GM12878 (cell line): ENCODE measurements at regions not wholly inside any gene's neighbourhood (a gene's known extent, or its start where the extent isn't known, plus 50 kb on each side); places are given as distances from the start of the nearest gene placed in this dataset.
"Not testable (repeated sequence)": the region's sequence is repeated elsewhere in the genome, so short reads cannot be mapped to it uniquely, and the experiment has no call there.

ENCODE experiments used
- CHD2 ChIP-seq: IDR thresholded peaks from 2 replicates; pipeline ENCODE4 v1.6.1; 2011; ENCODE audit warnings: low read depth, low read length, improper control_type of control experiment, borderline replicate concordance
- CTCF ChIP-seq, 3 experiments: IDR thresholded peaks in 2 of 3; conservative IDR thresholded peaks in 1 of 3; 2 replicates each; pipeline ENCODE4 v1.5.1; 2011; ENCODE audit warnings: low read depth in 3 of 3, low read length in 3 of 3, mild to moderate bottlenecking in 3 of 3, control low read depth in 2 of 3, moderate library complexity in 2 of 3, inconsistent platforms in 1 of 3, mixed read lengths in 1 of 3; ENCODE audit not compliant: control insufficient read depth in 2 of 3, insufficient read depth in 1 of 3; ENCODE audit errors: extremely low read depth in 1 of 3
- EP300 ChIP-seq, 2 experiments: fragments of 150-350 bp in 1 of 2; IDR thresholded peaks; 2 replicates each; pipeline ENCODE4 v1.6.1; 2011 to 2012; ENCODE audit warnings: low read depth in 2 of 2, low read length in 2 of 2, borderline replicate concordance in 1 of 2, improper control_type of control experiment in 1 of 2, inconsistent platforms in 1 of 2; ENCODE audit not compliant: control insufficient read depth in 1 of 2
- ESRRA ChIP-seq: IDR thresholded peaks from 2 replicates; pipeline ENCODE4 v1.6.1; 2012; ENCODE audit warnings: mild to moderate bottlenecking, low read length, improper control_type of control experiment
- FOS ChIP-seq: IDR thresholded peaks from 3 replicates; pipeline ENCODE4 v1.6.1; 2011; ENCODE audit warnings: borderline replicate concordance; ENCODE audit not compliant: insufficient read length; ENCODE audit errors: extremely low read depth
- JUND ChIP-seq: IDR thresholded peaks from 2 replicates; pipeline ENCODE4 v1.6.1; 2012; ENCODE audit warnings: low read depth, mild to moderate bottlenecking, low read length, improper control_type of control experiment, moderate library complexity
- MXI1 ChIP-seq: fragments of 150-350 bp; IDR thresholded peaks from 2 replicates; pipeline ENCODE4 v1.6.1; 2011; ENCODE audit warnings: low read depth, mild to moderate bottlenecking, inconsistent platforms, low read length, improper control_type of control experiment
- NFIC ChIP-seq: IDR thresholded peaks from 2 replicates; pipeline ENCODE4 v1.6.1; 2012; ENCODE audit warnings: low read depth, mild to moderate bottlenecking, inconsistent platforms, low read length, moderate library complexity
- POLR2AphosphoS5 ChIP-seq: IDR thresholded peaks from 2 replicates; pipeline ENCODE4 v1.6.1; 2011; ENCODE audit warnings: mild to moderate bottlenecking, low read length, inconsistent platforms
- SMC3 ChIP-seq: IDR thresholded peaks from 2 replicates; pipeline ENCODE4 v1.6.1; 2011; ENCODE audit warnings: low read length, improper control_type of control experiment, borderline replicate concordance
- SRF ChIP-seq, 2 experiments: IDR thresholded peaks; 2 replicates each; pipeline ENCODE4 v1.6.1; 2011; ENCODE audit warnings: low read depth in 2 of 2, low read length in 2 of 2, mild to moderate bottlenecking in 1 of 2, moderate library complexity in 1 of 2
- YY1 ChIP-seq: IDR thresholded peaks from 2 replicates; pipeline ENCODE4 v1.6.1; 2011; ENCODE audit warnings: low read depth, mild to moderate bottlenecking, low read length
- TF ChIP-seq, protein P1 (sequence below): IDR thresholded peaks from 2 replicates; pipeline ENCODE4 v1.6.1; 2012; ENCODE audit warnings: low read length, inconsistent platforms

- not testable (repeated sequence) for TF ChIP-seq ESRRA; CTCF (IDR thresholded peaks at IDR 0.05 in 2 of 3, conservative IDR thresholded peaks at IDR 0.05 in 1 of 3; ENCODE audit: control insufficient read depth in 2 of 3, extremely low read depth in 1 of 3, insufficient read depth in 1 of 3, low read depth in 3 of 3, low read length in 3 of 3); YY1; EP300 (IDR thresholded peaks at IDR 0.05; ENCODE audit: borderline replicate concordance in 1 of 2, control insufficient read depth in 1 of 2, low read depth in 2 of 2, low read length in 2 of 2); SMC3; MXI1; POLR2AphosphoS5; NFIC; CHD2; FOS; JUND; SRF (IDR thresholded peaks at IDR 0.05; ENCODE audit: low read depth in 2 of 2, low read length in 2 of 2)
- TF ChIP-seq, protein P1, sequence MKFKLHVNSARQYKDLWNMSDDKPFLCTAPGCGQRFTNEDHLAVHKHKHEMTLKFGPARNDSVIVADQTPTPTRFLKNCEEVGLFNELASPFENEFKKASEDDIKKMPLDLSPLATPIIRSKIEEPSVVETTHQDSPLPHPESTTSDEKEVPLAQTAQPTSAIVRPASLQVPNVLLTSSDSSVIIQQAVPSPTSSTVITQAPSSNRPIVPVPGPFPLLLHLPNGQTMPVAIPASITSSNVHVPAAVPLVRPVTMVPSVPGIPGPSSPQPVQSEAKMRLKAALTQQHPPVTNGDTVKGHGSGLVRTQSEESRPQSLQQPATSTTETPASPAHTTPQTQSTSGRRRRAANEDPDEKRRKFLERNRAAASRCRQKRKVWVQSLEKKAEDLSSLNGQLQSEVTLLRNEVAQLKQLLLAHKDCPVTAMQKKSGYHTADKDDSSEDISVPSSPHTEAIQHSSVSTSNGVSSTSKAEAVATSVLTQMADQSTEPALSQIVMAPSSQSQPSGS = not testable (repeated sequence)
Observed at GRCh38 chr1:146438543-146438942, 209.7 kb upstream of the NOTCH2NLA start.
